NOMO-1 treated with dmso at 0.1 percent for 144 hours (cell line): ENCODE measurements at regions not wholly inside any gene's neighbourhood (a gene's known extent, or its start where the extent isn't known, plus 50 kb on each side); places are given as distances from the start of the nearest gene placed in this dataset.

Source experiments
- DNase-seq: peaks from one replicate; lab custom pipeline; 2025; ENCODE audit not compliant: unreplicated experiment; lab: John Stamatoyannopoulos, UW

DNA sequence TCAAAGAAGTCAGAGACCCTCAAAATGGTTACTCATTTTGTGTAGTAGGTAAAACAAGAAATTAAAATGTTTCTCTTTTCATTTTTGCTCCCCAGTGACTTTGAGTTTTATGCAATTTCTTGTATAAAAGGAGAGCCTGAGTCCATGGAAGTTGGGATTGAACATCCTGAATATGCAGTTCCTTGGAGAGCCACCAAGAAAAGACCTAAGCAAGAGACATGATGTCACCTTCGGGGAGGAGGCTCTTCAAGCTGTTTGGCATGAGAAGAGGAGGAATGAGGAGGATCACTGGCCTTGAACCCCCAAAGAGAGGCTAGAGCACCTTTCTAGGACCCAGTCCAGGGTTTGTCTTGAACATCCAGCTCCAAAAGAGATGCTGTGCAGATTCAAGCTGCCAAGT, 62.3 kb upstream of the CALM2 start:
- no peak for DNase-seq

DNA sequence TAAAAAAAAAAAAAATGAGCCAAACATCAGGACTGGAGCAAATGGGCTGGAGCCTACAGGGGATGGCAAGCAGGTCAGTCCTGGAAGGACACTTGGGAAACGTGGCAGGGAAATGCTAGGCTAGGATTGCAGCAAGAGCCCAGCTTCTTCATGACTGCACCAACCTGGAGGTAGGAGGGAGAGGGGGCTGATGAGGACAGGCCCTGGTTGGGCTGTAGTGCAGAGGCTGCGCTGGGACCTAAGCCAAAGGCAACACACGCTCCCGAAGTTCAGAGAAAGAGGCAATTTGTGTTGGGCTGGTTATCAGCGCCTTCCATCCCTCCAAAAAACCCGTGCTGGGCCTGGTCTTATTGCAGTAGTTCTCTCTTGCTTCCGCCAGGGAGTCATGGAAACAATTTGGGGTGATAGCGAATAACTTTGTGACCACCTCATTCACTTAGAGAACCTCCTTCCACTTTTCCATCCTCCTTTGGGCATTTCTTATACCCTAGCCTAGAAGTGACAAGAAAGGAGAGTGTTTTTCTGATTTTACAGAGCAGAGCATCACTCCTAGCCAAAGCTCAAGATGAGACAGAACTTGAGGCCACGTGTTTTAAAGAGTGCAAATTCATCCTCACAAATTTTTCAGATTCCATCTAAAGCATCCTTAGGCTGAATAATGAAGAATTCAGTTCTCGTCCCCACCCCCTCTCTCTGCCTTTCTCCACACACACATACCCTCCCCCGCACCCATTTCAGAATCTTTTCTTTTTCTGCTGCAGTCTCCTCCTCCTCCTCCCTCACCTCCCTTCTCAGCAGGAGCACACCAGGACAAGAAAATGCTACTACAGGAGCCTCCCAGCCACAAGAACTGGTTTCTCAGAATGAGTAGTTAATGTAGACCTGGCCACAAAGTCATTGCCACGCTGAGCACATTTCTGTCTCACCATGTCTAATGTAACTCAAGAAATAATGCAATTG, 61.3 kb upstream of the CALM2 start:
- no peak for DNase-seq

DNA sequence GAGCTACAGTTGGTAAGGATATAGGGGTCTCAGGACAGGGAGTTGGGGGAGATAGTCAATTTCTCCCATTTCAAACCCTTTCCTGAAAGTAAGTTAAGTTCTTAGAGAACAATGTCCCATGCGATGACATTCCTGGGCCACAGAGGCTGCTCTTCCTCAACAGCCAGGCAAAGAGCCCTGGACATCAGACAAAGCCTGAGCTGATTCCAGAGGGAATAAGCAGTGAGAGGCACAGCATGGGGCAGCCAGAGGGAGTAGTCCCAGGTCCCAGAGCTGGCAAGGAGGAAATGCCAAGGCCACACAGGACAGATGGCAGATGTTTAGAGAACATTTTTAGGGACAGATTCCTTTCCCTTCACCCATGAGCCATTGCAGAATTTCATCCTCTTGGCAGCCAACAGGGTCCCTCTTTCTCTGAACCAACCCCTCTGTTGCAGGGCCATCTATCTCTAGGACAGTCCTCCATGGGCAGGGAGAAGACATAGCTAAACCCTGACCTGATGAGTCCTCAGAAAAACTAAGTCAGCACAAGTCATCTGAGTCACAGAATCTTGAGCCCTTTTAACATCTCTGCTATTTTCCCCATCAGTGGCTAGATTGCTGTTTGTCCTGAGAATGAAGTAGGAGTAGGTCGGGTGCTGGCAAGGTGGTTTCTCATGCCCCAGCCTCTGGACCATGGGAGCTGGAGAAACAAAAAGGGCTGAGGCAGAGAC, 60.3 kb upstream of the CALM2 start:
- DNase-seq = no peak

DNA sequence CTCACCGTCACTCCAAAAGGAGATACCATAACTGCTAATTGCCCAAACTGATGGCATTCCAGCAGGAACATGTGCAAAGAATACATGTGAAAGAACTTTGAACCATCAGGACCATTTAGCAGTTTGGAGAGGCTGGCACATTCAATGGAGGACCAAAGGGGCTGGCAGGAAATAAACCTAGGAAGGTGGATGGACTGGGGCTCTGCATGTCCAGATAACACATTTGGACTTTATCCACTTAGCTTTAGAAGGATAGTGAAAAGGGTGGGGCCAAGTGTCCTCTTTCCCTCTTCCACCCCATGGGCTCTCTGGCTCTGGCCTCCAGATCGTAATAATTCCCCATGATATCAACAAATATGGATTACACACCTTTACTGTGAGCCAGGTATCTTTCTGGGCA, 58.8 kb upstream of the CALM2 start:
- no peak for DNase-seq

DNA sequence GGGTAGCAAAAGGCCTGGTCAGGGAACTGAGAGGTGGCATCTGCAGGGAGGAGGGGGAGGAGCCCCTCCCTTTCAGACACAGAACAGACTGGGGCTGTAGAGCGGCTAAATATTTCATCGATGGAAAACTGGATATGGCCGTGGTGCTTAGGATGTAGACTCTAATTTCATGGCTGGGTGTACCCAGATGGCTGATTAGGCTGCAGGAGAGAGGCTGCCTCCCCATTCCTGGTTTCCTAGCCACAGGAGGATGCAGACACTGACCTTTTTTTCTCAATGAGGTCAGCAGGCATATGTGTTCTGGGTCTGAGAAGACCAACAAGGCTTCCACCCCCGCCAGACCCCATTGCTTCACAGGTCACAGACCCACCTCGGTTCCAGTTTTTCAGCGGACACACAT, 58.1 kb upstream of the CALM2 start:
- DNase-seq = no peak

DNA sequence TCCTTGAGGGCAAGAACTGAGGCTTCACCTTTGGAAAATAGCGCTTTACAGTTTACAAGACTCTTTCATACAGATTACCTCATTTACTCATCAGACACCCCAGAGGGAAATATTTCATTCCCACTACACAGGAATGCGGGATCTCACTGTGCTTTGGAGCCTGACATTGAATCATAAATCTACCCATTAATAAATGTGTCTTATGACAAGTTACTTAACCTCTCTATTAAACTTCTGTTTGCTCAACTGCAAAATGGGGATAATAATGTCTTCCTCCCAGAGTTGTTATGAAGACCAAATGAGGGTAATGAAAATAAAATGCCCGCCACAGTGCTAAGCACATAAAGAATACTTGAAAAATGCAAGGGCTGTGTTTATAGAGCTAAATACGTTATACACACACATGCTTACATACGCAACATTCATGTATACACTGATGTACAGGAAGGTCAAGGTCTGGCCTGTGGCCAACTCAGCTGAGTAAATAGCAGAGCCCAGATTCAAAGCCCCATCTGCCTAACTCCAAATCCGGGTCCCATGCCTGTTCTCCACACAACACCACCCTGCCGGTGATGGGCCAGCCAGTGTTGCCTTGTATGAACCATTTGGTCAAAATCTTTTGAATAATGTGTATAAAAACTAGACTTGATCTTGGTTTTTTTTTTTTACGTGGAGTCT, 56.6 kb upstream of the CALM2 start:
- no peak for DNase-seq

DNA sequence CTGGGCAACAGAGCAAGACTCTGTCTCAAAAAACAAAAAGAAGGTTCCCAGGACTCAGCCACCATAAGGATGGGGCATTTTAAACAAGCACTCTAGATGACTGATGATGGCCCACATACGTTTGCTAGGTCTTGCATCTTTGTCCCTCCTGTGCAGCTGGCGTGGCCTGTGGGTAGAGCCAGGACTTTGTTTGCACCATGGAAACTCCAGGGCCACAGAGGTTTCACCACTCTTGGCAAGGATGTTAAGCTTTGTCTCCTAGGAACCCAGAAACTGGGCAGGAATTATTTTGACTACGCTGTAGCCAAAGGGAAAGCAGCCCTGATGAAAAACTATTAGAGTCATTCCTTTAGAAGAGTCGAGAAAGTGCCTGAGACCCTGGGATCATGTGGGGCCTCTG, 54.1 kb upstream of the CALM2 start:
- no peak for DNase-seq

DNA sequence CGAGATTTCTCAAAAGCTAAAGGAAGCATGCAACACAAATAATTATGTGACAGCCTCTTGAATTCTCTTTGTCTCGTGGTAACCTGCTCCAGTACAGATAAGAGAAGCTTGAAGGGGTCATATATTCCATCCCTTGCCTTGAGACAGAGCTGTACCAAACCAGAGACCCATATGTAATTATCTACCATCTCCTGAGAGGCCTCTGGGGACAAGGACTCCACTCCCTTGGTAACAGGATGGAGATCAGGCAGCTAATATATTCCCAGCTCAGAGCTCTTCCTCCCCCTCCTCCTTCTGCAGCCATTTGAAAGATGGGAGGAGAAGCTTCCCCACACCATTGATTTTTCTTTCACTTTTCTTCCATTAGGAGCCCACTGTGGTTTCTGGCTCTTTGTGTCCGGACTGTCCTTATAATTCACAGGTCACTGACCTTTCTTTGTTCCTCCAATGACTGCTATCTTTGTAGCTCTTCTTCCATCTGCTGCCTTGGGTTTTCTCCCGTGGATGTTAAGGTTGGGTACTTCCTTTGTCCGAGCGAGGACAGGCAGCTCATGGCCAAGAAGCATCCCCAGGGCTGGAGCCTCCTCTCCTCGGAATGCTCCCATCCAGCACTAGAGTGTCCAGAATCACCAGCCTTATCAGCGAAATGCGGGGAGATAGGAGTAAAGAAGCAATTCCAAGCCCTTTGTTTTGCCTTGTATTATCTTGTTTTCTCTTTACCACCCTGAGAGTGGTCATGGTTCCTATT, 51.4 kb upstream of the CALM2 start:
- DNase-seq = no peak

DNA sequence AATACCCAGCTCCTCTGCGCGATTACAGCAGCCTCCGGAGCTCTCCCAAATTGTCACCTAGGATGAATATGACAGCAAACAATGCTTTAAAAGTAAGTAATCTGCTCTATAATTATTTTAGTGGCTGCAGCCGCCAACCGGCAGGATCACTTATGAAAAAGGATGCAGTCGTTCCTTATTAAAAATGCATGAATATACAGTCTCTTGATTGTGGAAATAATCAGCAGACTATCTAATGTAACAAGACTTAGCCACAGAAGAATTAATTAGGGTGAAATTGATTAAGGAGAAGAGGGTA, 50.6 kb upstream of the CALM2 start:
- DNase-seq = no peak

DNA sequence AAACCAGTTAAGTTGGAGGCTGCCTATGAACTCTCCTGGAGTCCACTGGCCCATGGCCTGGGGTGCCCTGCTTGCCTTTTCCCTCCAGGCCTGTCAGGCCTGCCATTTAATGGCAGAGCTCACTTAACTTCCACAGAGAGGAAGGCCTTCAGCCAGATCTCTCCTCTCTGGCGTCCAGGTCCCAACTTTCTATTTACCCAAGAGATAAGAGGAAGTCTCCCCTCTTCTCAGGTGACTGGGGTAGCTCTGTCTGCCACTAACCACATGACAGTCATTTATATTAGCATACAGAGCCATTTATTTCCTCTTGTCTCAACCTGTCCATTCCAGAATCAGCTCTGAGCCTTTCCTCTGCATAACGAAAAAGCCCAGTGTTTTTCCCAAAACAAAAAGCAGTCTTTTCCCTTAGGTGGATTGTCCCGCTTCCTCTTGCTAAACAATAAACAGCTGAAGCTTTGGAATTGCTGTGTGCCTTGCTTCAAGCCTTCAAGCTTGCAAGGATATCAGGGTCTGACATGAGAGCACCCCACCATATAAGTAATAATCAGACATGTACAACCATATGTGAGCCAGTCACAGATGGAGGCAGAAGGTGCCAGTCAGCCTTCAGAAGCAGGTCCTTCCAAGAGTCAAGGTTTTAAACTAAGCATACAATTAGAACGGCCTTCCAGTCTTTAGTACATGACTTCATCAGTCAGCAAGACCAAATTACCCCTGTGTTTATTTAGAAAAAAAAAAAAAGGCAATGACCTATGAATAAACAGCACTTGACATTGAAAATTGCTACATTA, 50.0 kb upstream of the CALM2 start:
- DNase-seq = no peak
